Natural killer cell treated with Interleukin-12 subunit alpha and Interleukin-12 subunit beta and Interleukin-15 and Interleukin-18, amount 100 ng/mL, for 72 hours (primary cell): ENCODE measurements at regions not wholly inside any gene's neighbourhood (a gene's known extent, or its start where the extent isn't known, plus 50 kb on each side); places are given as distances from the start of the nearest gene placed in this dataset.
A peak's percentile ranks its signal among the peaks of the same experiment; 100 is the strongest.

Experiments
- ATAC-seq, 2 donors: fragments of 150-1000 bp; cut with Tn5 transposase in 1 of 2; sonication (Bioruptor Pico), chemical (Tn5 transposase) in 1 of 2; 2 replicates each; pipeline ENCODE4 v1.10.0; 2021
- DNase-seq: peaks from one replicate; pipeline ENCODE4 v3.0.0; 2022; ENCODE audit warnings: low spot score
- H3K27ac Mint-ChIP-seq, 2 donors: 1 replicate in 1 of 2; 2 replicates in 1 of 2; pipeline ENCODE4 v1.8.0; 2022; ENCODE audit warnings: mixed read lengths in 2 of 2, mild to moderate bottlenecking in 1 of 2, moderate library complexity in 1 of 2
- H3K27me3 Mint-ChIP-seq, 2 donors: 1 replicate in 1 of 2; 2 replicates in 1 of 2; pipeline ENCODE4 v1.8.0; 2022; ENCODE audit warnings: mixed read lengths in 2 of 2
- H3K36me3 Mint-ChIP-seq: one replicate; pipeline ENCODE4 v1.8.0; 2022; ENCODE audit warnings: mixed read lengths
- H3K4me1 Mint-ChIP-seq, 2 donors: 1 replicate in 1 of 2; 2 replicates in 1 of 2; pipeline ENCODE4 v1.8.0; 2022; ENCODE audit warnings: low read depth in 2 of 2, mixed read lengths in 2 of 2, mild to moderate bottlenecking in 1 of 2
- H3K4me3 Mint-ChIP-seq: one replicate; pipeline ENCODE4 v1.8.0; 2022; ENCODE audit warnings: mixed read lengths
- H3K9me3 Mint-ChIP-seq: 2 replicates; pipeline ENCODE4 v1.8.0; 2022; ENCODE audit warnings: mixed read lengths

DNA sequence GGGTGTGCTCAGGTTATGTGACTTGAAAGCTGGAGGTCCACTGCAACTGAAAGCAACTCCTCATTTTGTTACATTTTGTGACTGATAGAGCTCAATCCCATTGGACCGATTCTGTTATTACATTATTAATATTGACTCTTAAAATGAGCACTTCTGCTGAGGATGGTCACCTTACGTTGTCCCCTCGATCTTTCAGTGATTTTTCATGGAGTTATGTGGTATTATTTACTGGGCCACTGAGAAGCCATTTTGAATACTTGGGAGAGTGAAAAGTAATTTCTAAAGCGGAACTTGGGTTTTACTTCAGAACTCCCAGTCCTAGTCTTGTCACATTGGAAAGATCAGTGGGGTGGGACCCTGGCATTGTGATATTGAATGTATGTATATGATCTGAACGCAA is 96.3 kb upstream of the FAM180A start:
- DNase-seq: no peak
- H3K27me3 Mint-ChIP-seq: peaks cover 0 to 2% of the 10 kb centered on the region in 2 donors

DNA sequence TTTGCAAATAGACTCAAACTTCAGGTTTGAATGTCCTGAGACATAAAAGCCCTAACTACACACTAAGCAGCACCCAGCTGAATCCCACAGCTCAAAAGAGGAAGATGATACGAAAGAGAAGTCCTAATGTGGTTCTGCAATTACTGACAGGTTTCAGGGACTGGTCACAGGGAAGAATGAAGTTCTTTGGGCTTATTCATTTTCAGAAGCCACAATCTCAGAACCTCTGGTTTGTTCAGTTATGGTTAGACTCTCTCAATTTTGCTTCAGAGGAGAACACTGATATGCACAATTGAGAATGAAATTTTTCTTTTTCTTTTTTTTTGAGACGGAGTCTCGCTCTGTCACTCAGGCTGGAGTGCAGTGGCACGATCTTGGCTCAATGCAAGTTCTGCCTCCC is 94.6 kb upstream of the FAM180A start:
- no peak for DNase-seq
- no peaks in the 10 kb centered on the region for H3K36me3 Mint-ChIP-seq
- H3K4me1 Mint-ChIP-seq: peaks cover 12 to 18% of the 10 kb centered on the region in 2 donors
- ATAC-seq: peak in 1 of 2 donors; percentile 87
- H3K27ac Mint-ChIP-seq: no peak overlapping the region
- no peaks in the 10 kb centered on the region for H3K9me3 Mint-ChIP-seq
- H3K27me3 Mint-ChIP-seq: peaks cover 0 to 2% of the 10 kb centered on the region in 2 donors
- H3K4me3 Mint-ChIP-seq: no peak overlapping the region

More for the DNA sequence above, 96.3 kb upstream of the FAM180A start:
- ATAC-seq: no peak
- no peak overlapping the region for H3K4me3 Mint-ChIP-seq
- no peaks in the 10 kb centered on the region for H3K9me3 Mint-ChIP-seq
- H3K4me1 Mint-ChIP-seq: peaks cover 12 to 18% of the 10 kb centered on the region in 2 donors
- H3K36me3 Mint-ChIP-seq: no peaks in the 10 kb centered on the region
- no peak overlapping the region for H3K27ac Mint-ChIP-seq

DNA sequence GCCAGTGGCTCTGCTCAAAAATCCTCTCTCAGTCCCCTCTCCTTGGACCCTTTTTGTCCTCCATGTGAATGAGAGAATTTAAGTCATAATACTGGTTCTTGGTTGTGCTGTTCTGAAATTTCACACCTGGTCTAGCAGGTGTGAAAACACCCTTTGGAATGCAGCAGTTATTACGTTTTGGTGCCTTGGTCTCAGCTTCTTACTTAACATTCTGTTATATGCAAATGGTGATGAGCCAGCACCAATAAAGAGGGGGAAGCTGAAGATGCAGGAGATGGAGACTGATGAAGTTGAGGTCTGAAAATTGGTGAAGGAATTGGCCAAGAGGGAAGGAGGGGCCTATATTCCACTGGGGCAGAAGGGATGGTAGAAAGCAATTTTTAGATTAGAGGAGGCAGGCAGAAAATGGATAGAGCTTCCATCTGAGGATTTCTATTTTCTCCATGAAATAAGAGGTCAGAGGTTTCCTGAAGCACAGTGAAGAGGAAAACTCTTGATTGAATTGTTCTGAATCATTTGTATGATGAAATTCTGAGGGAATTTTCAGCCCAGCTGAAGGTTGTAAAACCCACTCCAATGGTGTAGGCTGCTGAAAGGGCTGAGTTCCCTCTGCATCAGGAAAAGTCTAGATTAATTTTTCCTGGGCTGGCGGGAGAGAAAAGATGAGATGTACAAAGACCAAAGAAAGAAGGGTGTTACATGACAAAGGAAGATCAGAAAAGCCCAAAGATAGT is 94.0 kb upstream of the FAM180A start:
- Mint-ChIP-seq H3K9me3 (no peaks in the 10 kb centered on the region), H3K27me3 (peaks cover 0 to 2% of the 10 kb centered on the region in 2 donors), H3K4me1 (peaks cover 12 to 18% of the 10 kb centered on the region in 2 donors), H3K36me3 (no peaks in the 10 kb centered on the region), H3K4me3 (peak overlapping the region; percentile 38), H3K27ac (no peak overlapping the region)
- peak in 1 of 2 donors; percentile 39 for ATAC-seq
- DNase-seq: no peak

DNA sequence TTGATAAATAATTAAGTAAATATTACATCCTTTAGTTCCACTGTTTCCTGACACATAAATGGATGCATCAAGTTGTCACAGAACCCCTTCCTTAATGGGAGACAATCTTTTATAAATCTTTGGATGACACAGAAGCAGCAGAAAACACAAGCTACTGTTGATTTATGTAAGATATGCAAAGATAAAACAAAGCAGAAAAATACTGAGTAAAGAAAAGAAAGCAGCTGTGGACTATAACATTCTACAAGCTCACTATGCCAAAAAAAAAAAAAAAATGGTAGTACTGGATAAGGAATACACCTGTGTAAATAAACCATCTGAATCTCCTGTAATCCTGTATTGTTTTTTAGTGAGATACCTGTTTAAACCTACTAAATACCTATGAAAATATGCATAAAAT is 92.0 kb upstream of the FAM180A start:
- peaks cover 0 to 2% of the 10 kb centered on the region in 2 donors for H3K27me3 Mint-ChIP-seq
- no peak overlapping the region for H3K4me3 Mint-ChIP-seq
- no peak for ATAC-seq
- no peak for DNase-seq
- H3K27ac Mint-ChIP-seq: no peak overlapping the region
- H3K36me3 Mint-ChIP-seq: no peaks in the 10 kb centered on the region
- H3K4me1 Mint-ChIP-seq: peaks cover 12 to 18% of the 10 kb centered on the region in 2 donors
- no peaks in the 10 kb centered on the region for H3K9me3 Mint-ChIP-seq

DNA sequence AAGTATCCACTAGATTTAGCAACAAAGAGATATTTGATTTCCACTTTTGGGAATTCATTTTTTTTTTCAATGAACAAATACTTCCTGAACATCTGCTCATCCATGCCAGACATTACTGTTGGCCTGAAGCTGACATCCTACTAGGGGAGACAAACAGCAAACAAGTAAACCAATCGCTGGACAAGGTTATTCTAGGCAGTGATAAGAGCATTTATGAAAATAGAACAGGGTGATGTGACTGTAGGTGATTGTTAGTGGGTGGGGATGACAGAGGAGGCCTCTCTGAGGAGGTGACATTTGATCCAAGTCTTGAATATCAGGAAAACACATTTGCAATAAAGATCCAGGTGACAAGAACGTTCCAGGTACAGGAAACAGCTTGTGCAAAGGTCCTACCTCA is 89.1 kb upstream of the FAM180A start:
- ATAC-seq: no peak

DNA sequence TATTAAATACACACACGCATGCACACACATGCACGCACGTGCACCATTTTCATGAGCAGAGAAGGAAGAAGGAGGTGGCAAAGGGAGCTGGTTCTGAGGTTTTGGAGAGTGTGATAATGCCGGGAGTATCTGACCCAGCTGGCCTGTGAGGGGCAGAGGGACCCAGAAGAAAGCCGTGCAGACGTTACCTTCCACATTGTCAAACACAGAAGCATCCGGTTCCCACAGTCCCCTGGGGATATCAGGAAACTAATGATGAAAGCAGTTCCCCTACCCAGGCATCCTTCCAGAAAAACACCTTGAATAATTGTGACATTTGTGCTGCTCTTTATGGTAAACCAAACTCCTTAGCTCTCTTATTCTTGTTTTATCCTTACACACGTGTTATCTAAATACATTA is 85.7 kb upstream of the FAM180A start:
- no peak overlapping the region for H3K4me3 Mint-ChIP-seq
- H3K4me1 Mint-ChIP-seq: peaks cover 33 to 35% of the 10 kb centered on the region in 2 donors
- no peak for DNase-seq
- ATAC-seq: no peak
- no peaks in the 10 kb centered on the region for H3K9me3 Mint-ChIP-seq
- no peaks in the 10 kb centered on the region for H3K27me3 Mint-ChIP-seq
- no peaks in the 10 kb centered on the region for H3K36me3 Mint-ChIP-seq
- H3K27ac Mint-ChIP-seq: no peak overlapping the region

More for the DNA sequence above, 89.1 kb upstream of the FAM180A start:
- H3K27ac Mint-ChIP-seq: no peak overlapping the region
- H3K27me3 Mint-ChIP-seq: no peaks in the 10 kb centered on the region
- DNase-seq: no peak
- no peaks in the 10 kb centered on the region for H3K36me3 Mint-ChIP-seq
- peaks cover 18 to 22% of the 10 kb centered on the region in 2 donors for H3K4me1 Mint-ChIP-seq
- H3K9me3 Mint-ChIP-seq: no peaks in the 10 kb centered on the region
- no peak overlapping the region for H3K4me3 Mint-ChIP-seq

DNA sequence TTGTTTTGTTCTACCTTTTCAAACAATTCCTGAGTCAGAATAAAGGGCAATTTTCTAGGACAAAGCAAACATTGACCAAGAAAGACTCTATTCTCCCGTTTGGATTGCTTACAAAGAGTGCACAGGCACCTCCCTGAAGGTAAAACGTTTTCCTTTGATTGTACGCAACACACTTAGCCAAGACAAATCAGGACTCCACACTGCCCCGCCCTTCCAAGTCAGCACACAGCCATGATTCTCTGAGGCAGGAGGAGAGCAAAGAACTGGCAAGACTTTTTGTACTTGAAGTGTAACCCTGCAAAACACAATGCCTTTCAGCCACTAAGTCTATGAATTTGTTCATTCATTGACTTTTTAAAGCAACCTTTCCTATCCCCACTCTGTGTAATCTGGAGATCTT is 85.0 kb upstream of the FAM180A start:
- peaks cover 33 to 39% of the 10 kb centered on the region in 2 donors for H3K4me1 Mint-ChIP-seq
- no peaks in the 10 kb centered on the region for H3K36me3 Mint-ChIP-seq
- no peak overlapping the region for H3K27ac Mint-ChIP-seq
- H3K4me3 Mint-ChIP-seq: no peak overlapping the region
- H3K9me3 Mint-ChIP-seq: no peaks in the 10 kb centered on the region
- no peaks in the 10 kb centered on the region for H3K27me3 Mint-ChIP-seq
- ATAC-seq (no peak), DNase-seq (no peak)

DNA sequence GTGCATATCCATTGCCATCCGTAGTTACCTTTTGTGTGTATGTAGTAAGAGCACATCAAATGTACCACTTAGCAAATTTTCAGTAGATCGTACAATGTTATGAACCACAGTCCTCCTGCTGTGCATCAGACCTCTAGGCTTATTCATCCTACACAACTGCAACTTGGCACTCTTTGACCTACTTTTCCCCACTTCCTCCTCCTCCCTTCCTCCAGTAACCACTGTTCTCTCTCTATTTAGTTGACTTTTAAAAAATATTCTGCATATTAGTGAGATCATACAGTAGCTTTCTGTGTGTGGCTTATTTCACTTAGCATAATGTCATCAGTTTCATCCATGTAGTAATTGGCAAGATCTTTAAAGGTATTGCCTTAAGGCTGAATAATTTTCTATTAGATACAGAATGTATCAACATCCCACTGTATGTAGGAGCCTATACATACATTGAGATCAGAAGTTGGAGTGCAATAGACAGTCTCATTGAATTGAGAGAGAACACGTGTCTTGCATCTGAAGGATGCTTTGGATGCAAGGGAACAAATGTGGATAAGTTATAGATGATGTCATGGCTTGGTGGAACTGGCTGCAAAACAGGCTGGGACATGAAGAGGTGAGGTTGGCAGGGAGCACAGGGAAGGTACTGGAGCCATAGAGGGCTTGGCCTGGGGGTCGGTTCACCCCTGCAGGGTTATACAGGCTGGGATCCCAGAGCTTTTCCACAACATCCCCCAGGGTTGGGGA is 83.0 kb upstream of the FAM180A start:
- Mint-ChIP-seq H3K4me3 (peak overlapping the region; percentile 59), H3K27ac (peak overlapping the region; percentile 61 to 63), H3K27me3 (no peaks in the 10 kb centered on the region), H3K4me1 (peaks cover 33 to 39% of the 10 kb centered on the region in 2 donors), H3K36me3 (no peaks in the 10 kb centered on the region), H3K9me3 (no peaks in the 10 kb centered on the region)
- ATAC-seq: peak; percentile 70 to 84
- DNase-seq: no peak

DNA sequence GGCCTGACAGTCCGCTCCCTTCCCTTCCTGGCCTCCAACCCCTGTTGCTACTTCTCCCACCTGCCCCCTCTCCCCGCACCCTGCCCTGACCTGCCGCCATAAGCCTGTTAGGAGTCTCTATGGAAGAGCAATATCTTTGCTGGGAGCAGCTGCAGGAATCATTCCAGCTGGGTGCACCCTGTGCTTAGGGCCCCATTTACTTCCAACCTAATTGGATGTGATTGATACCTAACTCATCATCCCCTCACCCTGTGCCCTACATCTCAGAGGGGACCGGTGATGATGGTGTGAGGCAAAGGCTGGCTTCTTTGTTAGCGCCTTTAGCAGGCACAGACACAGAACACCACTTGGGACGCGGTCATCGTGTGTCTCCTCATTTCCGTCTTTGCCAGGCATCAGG is 80.0 kb upstream of the FAM180A start:
- H3K36me3 Mint-ChIP-seq: no peaks in the 10 kb centered on the region
- no peak overlapping the region for H3K27ac Mint-ChIP-seq
- no peak for ATAC-seq
- H3K4me3 Mint-ChIP-seq: no peak overlapping the region
- no peaks in the 10 kb centered on the region for H3K27me3 Mint-ChIP-seq
- H3K4me1 Mint-ChIP-seq: peaks cover 28 to 30% of the 10 kb centered on the region in 2 donors
- no peaks in the 10 kb centered on the region for H3K9me3 Mint-ChIP-seq
- DNase-seq: no peak

DNA sequence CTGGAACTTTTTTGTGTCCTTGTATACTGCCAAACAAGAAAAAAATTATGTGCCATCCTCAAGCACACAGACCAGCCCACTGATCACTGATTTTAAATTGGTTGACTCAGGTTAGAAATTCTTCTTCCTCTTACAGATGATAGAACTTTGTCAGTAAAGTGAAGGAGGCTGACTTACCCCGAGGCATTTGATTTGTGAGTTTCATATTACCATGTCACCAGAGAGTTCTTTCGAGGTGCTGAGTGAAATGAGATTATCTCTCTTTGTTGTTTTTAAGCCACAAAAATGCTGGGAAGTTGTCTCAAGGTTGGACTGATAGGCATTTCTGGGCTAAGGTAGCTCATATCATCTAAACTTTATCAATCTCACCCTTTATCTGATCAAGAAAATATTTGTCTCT is 78.8 kb upstream of the FAM180A start:
- H3K4me1 Mint-ChIP-seq: peaks cover 21 to 25% of the 10 kb centered on the region in 2 donors
- no peak for DNase-seq
- no peaks in the 10 kb centered on the region for H3K27me3 Mint-ChIP-seq
- no peak for ATAC-seq
- no peaks in the 10 kb centered on the region for H3K9me3 Mint-ChIP-seq
- H3K36me3 Mint-ChIP-seq: no peaks in the 10 kb centered on the region
- H3K4me3 Mint-ChIP-seq: no peak overlapping the region
- no peak overlapping the region for H3K27ac Mint-ChIP-seq

DNA sequence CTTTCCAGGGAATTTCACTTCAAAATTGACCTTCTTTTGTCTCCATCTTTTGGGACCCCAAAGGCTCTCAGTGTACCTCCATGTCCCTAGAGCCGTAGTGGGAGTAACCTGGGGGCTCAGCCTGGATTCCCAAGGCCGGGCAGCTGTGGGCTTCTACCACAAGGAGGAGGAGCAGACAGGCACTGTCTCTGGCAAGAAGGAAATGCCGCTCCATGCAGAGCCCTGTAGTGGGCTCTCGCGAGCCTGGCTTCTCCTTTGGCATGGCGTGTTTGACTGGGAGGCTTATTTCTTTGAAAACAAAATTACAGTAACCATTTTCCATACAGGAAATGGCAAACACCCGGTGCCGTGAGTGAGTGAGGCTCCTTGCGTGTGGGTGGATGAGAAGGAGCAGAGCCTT is 76.8 kb upstream of the FAM180A start:
- DNase-seq: no peak

DNA sequence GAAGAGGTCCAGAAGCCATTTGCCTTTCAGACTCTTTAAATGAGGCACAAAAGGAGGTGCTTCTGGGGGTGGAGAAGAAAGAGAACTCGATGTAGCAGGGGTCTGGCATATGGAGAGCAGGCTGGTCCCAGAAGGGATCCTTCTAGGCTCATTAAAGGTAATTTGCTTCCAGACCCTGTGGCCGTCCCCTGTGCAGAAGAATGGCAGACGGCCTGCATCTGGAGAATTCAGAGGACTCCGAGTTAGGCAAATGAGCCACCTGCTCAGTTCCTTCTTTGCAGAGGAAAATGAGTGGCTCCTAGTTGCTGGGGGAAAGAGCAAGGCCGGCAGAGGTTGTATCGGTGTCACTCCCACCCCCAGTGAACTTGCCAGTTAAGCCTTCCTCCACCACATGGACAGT is 73.8 kb upstream of the FAM180A start:
- Mint-ChIP-seq H3K4me1 (peaks cover 0 to 3% of the 10 kb centered on the region in 2 donors), H3K27me3 (peaks cover 0 to 3% of the 10 kb centered on the region in 2 donors), H3K27ac (no peak overlapping the region), H3K36me3 (no peaks in the 10 kb centered on the region), H3K4me3 (no peak overlapping the region), H3K9me3 (no peaks in the 10 kb centered on the region)
- ATAC-seq: no peak
- DNase-seq: no peak

More for the DNA sequence above, 76.8 kb upstream of the FAM180A start:
- Mint-ChIP-seq H3K27me3 (no peaks in the 10 kb centered on the region), H3K9me3 (no peaks in the 10 kb centered on the region), H3K27ac (no peak overlapping the region), H3K4me3 (no peak overlapping the region), H3K4me1 (peaks cover 2 to 10% of the 10 kb centered on the region in 2 donors), H3K36me3 (no peaks in the 10 kb centered on the region)
- ATAC-seq: no peak

DNA sequence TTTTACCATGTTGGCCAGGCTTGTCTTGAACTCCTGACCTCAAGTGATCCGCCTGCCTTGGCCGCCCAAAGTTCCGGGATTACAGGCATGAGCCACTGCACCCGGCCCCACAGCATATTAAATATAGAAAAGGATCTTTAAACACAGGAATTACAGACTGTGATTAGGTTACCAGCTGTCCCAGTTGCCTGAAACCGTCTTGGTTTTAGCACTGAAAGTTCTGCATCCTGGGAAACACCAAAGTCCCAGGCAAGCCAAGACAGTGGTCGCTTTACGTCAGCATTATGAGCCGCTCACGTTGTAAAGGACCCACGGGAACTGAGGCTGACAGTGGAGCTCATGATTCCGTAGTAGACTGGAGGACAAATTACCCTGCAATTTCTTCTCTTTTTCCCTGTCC is 69.0 kb upstream of the FAM180A start:
- Mint-ChIP-seq H3K4me1 (peaks cover 0 to 5% of the 10 kb centered on the region in 2 donors), H3K36me3 (no peaks in the 10 kb centered on the region), H3K4me3 (no peak overlapping the region), H3K27ac (no peak overlapping the region), H3K27me3 (peaks cover 0 to 3% of the 10 kb centered on the region in 2 donors), H3K9me3 (no peaks in the 10 kb centered on the region)
- DNase-seq (no peak), ATAC-seq (no peak)

DNA sequence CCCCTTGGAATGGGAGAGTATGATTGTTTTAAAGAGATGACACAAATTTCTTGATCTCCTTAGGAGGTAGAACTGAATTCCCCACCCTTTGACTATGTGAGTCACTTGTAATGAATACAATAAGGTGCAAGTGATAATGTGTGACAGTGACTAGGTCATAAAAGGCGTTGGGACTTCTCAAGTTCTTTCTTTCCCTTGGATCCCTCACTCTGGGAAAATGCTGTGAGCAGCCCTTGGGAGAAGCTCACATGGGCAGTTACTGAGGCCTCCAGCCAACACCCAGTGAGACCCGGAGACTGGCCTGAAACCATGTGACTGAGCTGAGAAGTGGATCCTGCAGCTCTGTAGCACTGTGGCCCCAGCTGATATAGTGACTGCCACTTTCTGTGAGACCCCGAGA is 66.4 kb upstream of the FAM180A start:
- DNase-seq: no peak
- no peaks in the 10 kb centered on the region for H3K9me3 Mint-ChIP-seq
- no peak overlapping the region for H3K27ac Mint-ChIP-seq
- no peak for ATAC-seq
- no peak overlapping the region for H3K4me3 Mint-ChIP-seq
- H3K4me1 Mint-ChIP-seq: peaks cover 0 to 7% of the 10 kb centered on the region in 2 donors
- peaks cover 0 to 3% of the 10 kb centered on the region in 2 donors for H3K27me3 Mint-ChIP-seq
- no peaks in the 10 kb centered on the region for H3K36me3 Mint-ChIP-seq
